ENCODE measurements at regions not wholly inside any gene's neighbourhood (a gene's known extent, or its start where the extent isn't known, plus 50 kb on each side); places are given as distances from the start of the nearest gene placed in this dataset.

DNA sequence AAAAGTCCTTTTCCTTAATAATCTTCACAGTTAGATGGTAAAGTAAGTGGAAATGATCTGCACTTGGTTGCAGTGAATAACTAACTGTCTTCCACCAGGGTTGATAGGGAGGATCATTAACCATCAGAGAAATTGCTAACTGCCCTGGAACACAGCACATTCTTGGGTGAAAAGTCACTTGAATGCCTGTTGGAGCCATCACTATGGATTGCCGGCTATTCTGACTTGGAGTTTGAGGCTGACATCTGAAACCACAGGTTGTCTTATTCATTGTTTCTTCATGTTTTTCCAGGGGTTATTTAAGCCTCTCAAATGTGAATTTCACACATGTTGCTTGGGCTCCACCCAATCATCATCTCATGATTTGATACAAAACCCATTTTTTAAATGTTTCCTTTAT lies 901.4 kb downstream of the MCTP2 start (continued):
- TF ChIP-seq NFAT5 (CRISPR knock-in tag; IDR thresholded peaks at IDR 0.05) = no peak
- TF ChIP-seq, protein P1, sequence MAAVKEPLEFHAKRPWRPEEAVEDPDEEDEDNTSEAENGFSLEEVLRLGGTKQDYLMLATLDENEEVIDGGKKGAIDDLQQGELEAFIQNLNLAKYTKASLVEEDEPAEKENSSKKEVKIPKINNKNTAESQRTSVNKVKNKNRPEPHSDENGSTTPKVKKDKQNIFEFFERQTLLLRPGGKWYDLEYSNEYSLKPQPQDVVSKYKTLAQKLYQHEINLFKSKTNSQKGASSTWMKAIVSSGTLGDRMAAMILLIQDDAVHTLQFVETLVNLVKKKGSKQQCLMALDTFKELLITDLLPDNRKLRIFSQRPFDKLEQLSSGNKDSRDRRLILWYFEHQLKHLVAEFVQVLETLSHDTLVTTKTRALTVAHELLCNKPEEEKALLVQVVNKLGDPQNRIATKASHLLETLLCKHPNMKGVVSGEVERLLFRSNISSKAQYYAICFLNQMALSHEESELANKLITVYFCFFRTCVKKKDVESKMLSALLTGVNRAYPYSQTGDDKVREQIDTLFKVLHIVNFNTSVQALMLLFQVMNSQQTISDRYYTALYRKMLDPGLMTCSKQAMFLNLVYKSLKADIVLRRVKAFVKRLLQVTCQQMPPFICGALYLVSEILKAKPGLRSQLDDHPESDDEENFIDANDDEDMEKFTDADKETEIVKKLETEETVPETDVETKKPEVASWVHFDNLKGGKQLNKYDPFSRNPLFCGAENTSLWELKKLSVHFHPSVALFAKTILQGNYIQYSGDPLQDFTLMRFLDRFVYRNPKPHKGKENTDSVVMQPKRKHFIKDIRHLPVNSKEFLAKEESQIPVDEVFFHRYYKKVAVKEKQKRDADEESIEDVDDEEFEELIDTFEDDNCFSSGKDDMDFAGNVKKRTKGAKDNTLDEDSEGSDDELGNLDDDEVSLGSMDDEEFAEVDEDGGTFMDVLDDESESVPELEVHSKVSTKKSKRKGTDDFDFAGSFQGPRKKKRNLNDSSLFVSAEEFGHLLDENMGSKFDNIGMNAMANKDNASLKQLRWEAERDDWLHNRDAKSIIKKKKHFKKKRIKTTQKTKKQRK (IDR thresholded peaks at IDR 0.05; ENCODE audit: low read length) = no peak

DNA sequence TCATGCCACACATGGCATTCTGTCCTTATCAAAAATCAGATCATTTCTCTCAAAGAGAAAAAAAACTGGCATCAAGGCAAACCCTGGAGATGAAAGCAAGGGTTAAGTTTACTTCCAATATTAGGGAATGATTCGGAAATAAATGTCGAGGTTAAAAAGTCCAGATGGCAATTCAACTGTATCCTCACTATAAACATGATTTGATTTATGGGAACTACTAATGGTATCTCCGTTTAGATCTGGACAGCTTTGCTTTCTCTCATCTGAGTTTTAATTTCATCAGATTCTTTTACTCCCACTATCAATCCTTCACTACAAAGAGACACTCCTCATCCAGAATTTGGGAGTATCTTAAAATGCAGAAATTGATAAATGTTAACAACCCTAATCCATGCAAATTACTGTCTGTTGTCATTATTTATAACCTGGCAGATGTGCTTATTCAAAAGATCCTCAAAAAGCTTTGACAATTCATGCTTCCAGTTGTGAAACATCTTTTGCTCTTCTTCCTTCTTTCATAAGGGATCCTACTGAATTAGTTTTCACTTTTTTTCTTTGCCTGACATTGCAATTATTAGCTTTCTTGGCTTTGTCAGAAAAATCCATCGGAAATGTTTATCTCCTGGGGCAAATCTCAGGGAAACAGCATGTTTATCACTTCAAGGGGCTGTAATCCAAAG lies 903.2 kb downstream of the MCTP2 start:
- DNase-seq (ENCODE audit: low spot score) = no peak
- H3K4me3 ChIP-seq (replicated peaks in 1 of 3; ENCODE audit: insufficient read depth in 1 of 3, low read depth in 2 of 3, low read length in 3 of 3) = no peak overlapping the region
- in situ Hi-C loops (cut with HindIII; ENCODE audit: extremely low pct_ligation_motif_present, low pct_unique_long_range_greater_than_20kb) (no loop called here), intact Hi-C loops (cut with micrococcal nuclease; ENCODE audit: unreplicated experiment) (no loop called here)
- no peaks in the 10 kb centered on the region; a peak in 1 of 5 replicates for H3K27me3 ChIP-seq (ENCODE audit: control insufficient read depth in 1 of 2, insufficient read depth in 2 of 2, low read length in 2 of 2)
- 4% methylated on average over 4 of the region's 4 CpGs for WGBS (ENCODE audit: low lambda C conversion rate)
- H3K9ac ChIP-seq (ENCODE audit: insufficient read depth, low read depth, low read length) = no peak overlapping the region
- BruUV-seq (replicated peaks) = no TSS peak
- FAIRE-seq = no peak
- TF ChIP-seq DR1 (CRISPR knock-in tag; IDR thresholded peaks at IDR 0.05) = no peak
- no peak for TF ChIP-seq SALL1 (CRISPR knock-in tag; IDR thresholded peaks at IDR 0.05)
- no peak for TF ChIP-seq HMGA1 (CRISPR knock-in tag; conservative IDR thresholded peaks at IDR 0.05)
- no peak for TF ChIP-seq MAF1 (CRISPR knock-in tag; IDR thresholded peaks at IDR 0.05; ENCODE audit: borderline replicate concordance)
- TF ChIP-seq ZFP36L1 (CRISPR knock-in tag; IDR thresholded peaks at IDR 0.05) = no peak
- no peaks in the 10 kb centered on the region for H3K36me3 ChIP-seq (replicated peaks in 1 of 2; ENCODE audit: control insufficient read depth in 1 of 2, insufficient read depth in 2 of 2, low read length in 2 of 2)
- CTCF ChIA-PET (ENCODE audit: low intra/inter-chr PET ratio, low total read pairs) = no interaction called here
- no peaks in the 10 kb centered on the region for H3K79me2 ChIP-seq (ENCODE audit: insufficient read depth, low read length)
- H3K9me3 ChIP-seq (ENCODE audit: low read length) = peaks cover 97% of the 10 kb centered on the region
- H2AFZ ChIP-seq (ENCODE audit: low read length) = no peak overlapping the region
- no peaks in the 10 kb centered on the region for H3K4me1 ChIP-seq (ENCODE audit: insufficient read depth, low read length)
- H3K4me2 ChIP-seq (ENCODE audit: low read depth, low read length) = no peak overlapping the region
- H3K27ac ChIP-seq (ENCODE audit: extremely low read length, insufficient read depth, low read length) = no peak overlapping the region
- H4K20me1 ChIP-seq (ENCODE audit: insufficient read depth, low read length) = no peaks in the 10 kb centered on the region
- no peak for ATAC-seq
- POLR2A ChIA-PET = no interaction called here
